Smooth muscle cell (in vitro differentiated cells): ENCODE measurements at regions not wholly inside any gene's neighbourhood (a gene's known extent, or its start where the extent isn't known, plus 50 kb on each side); places are given as distances from the start of the nearest gene placed in this dataset.

ENCODE experiments used
- DNase-seq: peaks from one replicate; lab custom pipeline; 2025; ENCODE audit not compliant: unreplicated experiment; lab: John Stamatoyannopoulos, UW
- H2AFZ ChIP-seq: fragments of 200-600 bp; sonication (generic); 2 replicates; pipeline ENCODE4 v1.6.0; 2016; ENCODE audit warnings: antibody characterized with exemption, low read depth, mild to moderate bottlenecking
- H3F3A ChIP-seq: fragments of 200-600 bp; sonication (generic); 2 replicates; pipeline ENCODE4 v1.6.0; 2017; ENCODE audit warnings: antibody characterized with exemption, low read depth
- H3K27ac ChIP-seq: fragments of 200-600 bp; sonication (generic); 2 replicates; pipeline ENCODE4 v1.5.1; 2016; ENCODE audit warnings: low read depth, mild to moderate bottlenecking
- H3K27me3 ChIP-seq: fragments of 200-600 bp; sonication (generic); 2 replicates; pipeline ENCODE4 v1.6.1; 2016; ENCODE audit warnings: low read depth, mild to moderate bottlenecking
- H3K36me3 ChIP-seq: fragments of 200-600 bp; sonication (generic); 2 replicates; pipeline ENCODE4 v1.5.1; 2016; ENCODE audit warnings: low read depth
- H3K4me1 ChIP-seq: fragments of 200-600 bp; sonication (generic); 2 replicates; pipeline ENCODE4 v1.5.1; 2016; ENCODE audit warnings: low read depth
- H3K4me2 ChIP-seq: fragments of 200-600 bp; sonication (generic); 2 replicates; pipeline ENCODE4 v1.6.0; 2016; ENCODE audit warnings: mild to moderate bottlenecking
- H3K4me3 ChIP-seq: fragments of 200-600 bp; sonication (generic); 2 replicates; pipeline ENCODE4 v1.5.1; 2016; ENCODE audit warnings: mild to moderate bottlenecking
- H3K79me2 ChIP-seq: fragments of 200-600 bp; sonication (generic); 2 replicates; pipeline ENCODE4 v1.6.0; 2016; ENCODE audit warnings: low read depth, mild to moderate bottlenecking
- H3K9ac ChIP-seq: fragments of 200-600 bp; sonication (generic); 2 replicates; pipeline ENCODE4 v1.6.0; 2016; ENCODE audit warnings: low read depth
- H3K9me3 ChIP-seq: fragments of 200-600 bp; sonication (generic); replicated peaks from 2 replicates; pipeline ENCODE4 v1.5.1; 2016; ENCODE audit warnings: low read depth
- H4K20me1 ChIP-seq: fragments of 200-600 bp; sonication (generic); 2 replicates; pipeline ENCODE4 v1.6.0; 2016; ENCODE audit warnings: low read depth
- WGBS: methylation state at CpG from one replicate; pipeline ENCODE4 v1.1.7; 2016; ENCODE audit warnings: low lambda C conversion rate; 5-methylcytosine and 5-hydroxymethylcytosine counted together
- TF ChIP-seq, protein P1 (sequence below): fragments of 200-600 bp; sonication (generic); IDR thresholded peaks from 2 replicates; pipeline ENCODE4 v1.5.1; 2017; ENCODE audit warnings: borderline replicate concordance, mild to moderate bottlenecking, antibody characterized with exemption; ENCODE audit not compliant: insufficient read depth, poor library complexity, severe bottlenecking

DNA sequence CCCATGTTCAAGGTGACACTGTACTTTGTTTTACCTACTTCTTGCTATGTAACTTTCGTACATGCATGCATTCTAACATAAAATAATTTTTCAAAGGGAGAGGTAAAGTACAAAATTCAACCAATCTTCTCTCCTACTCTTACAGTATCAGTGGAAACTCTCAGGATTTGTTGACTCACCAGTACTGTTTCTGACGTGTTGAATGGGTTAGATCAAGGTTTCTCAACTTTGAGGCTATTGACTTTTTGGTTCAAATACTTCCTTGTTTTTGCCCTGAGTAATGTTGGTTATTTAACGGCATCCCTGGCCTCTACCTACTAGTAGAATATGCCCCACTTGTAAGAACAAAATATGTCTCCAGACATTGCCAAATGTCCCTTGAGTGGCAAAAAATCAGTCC is 94.6 kb upstream of the SMAD1 start:
- Histone ChIP-seq H3K9ac (no peak overlapping the region), H3K79me2 (no peaks in the 10 kb centered on the region), H3K4me2 (no peak overlapping the region), H3K27ac (no peak overlapping the region), H4K20me1 (no peaks in the 10 kb centered on the region), H3K4me1 (no peaks in the 10 kb centered on the region), H3K4me3 (no peak overlapping the region), H3K9me3 (peaks cover 2% of the 10 kb centered on the region), H2AFZ (no peak overlapping the region), H3K36me3 (no peaks in the 10 kb centered on the region), H3K27me3 (peaks cover 5% of the 10 kb centered on the region), H3F3A (no peaks in the 10 kb centered on the region)
- DNase-seq: no peak
- TF ChIP-seq, protein P1, sequence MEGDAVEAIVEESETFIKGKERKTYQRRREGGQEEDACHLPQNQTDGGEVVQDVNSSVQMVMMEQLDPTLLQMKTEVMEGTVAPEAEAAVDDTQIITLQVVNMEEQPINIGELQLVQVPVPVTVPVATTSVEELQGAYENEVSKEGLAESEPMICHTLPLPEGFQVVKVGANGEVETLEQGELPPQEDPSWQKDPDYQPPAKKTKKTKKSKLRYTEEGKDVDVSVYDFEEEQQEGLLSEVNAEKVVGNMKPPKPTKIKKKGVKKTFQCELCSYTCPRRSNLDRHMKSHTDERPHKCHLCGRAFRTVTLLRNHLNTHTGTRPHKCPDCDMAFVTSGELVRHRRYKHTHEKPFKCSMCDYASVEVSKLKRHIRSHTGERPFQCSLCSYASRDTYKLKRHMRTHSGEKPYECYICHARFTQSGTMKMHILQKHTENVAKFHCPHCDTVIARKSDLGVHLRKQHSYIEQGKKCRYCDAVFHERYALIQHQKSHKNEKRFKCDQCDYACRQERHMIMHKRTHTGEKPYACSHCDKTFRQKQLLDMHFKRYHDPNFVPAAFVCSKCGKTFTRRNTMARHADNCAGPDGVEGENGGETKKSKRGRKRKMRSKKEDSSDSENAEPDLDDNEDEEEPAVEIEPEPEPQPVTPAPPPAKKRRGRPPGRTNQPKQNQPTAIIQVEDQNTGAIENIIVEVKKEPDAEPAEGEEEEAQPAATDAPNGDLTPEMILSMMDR: no peak
- WGBS: 85% methylated on average over 3 of the region's 3 CpGs

DNA sequence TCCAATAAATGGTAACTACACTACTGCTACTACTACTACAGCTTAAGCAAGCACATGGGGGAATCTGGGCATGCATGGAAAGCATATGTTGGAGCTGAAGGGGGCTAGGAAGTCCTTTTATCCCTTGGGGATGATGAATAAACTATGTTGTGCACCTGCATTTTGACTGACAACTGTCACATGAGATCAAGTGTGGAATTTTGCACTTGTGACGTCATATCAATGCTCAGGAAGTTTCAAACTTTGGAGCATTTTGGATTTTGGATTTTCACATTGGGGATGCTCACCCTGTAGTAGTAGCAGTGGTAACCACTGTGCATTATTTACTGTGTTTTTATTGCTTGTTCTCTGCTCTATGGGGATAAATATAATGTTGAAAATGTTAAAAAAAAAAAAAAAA is 100.5 kb upstream of the SMAD1 start:
- Histone ChIP-seq H4K20me1 (no peaks in the 10 kb centered on the region), H3K4me3 (no peak overlapping the region), H2AFZ (no peak overlapping the region), H3K4me2 (no peak overlapping the region), H3K9ac (no peak overlapping the region), H3K9me3 (peaks cover 2% of the 10 kb centered on the region), H3K79me2 (no peaks in the 10 kb centered on the region), H3K27me3 (peaks cover 5% of the 10 kb centered on the region), H3K36me3 (no peaks in the 10 kb centered on the region), H3F3A (no peaks in the 10 kb centered on the region), H3K4me1 (no peaks in the 10 kb centered on the region), H3K27ac (no peak overlapping the region)
- no peak for DNase-seq
- TF ChIP-seq, protein P1: no peak
- WGBS: 89% methylated on average over 1 of the region's 1 CpG

DNA sequence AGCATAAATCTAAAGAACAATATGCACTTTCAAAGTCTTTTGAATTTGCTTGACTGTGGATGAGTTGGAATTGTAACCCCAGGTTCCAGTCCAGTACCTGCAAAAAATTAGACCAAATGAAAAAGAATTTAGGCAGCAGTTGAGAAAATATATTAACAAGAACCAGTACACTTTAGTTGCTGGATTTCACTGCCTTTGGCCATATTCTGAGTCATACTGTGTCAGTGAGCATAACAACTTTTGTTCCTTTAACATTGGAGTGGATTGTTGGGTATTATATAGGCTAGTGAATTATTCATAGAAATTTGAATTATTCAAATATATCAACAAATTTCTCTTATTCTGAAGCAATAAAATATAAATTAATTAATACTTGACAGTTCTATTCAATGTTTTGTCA is 101.5 kb upstream of the SMAD1 start:
- Histone ChIP-seq H3K9me3 (peaks cover 2% of the 10 kb centered on the region), H3K4me1 (no peaks in the 10 kb centered on the region), H3K27me3 (peaks cover 4% of the 10 kb centered on the region), H3K79me2 (no peaks in the 10 kb centered on the region), H3K27ac (no peak overlapping the region), H3K9ac (no peak overlapping the region), H3K36me3 (no peaks in the 10 kb centered on the region), H2AFZ (no peak overlapping the region), H3K4me2 (no peak overlapping the region), H3K4me3 (no peak overlapping the region), H3F3A (no peaks in the 10 kb centered on the region), H4K20me1 (no peaks in the 10 kb centered on the region)
- DNase-seq: no peak
- TF ChIP-seq, protein P1: no peak

DNA sequence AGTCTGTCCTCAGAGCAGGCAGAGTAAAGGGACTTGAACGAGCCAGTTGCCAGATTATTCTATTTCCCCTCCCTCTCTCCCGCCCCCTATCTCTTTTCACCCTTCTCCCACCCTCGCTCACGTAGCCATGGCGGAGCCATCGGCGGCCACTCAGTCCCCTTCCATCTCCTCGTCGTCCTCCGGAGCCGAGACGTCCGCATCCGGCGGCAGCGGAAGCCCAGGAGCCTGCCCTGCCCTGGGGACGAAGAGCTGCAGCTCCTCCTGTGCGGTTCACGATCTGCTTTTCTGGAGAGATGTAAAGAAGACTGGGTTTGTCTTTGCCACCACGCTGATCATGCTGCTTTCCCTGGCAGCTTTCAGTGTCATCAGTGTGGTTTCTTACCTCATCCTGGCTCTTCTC is 106.2 kb upstream of the SMAD1 start:
- Histone ChIP-seq H3K9me3 (no peaks in the 10 kb centered on the region), H3K4me2 (no peak overlapping the region), H4K20me1 (no peaks in the 10 kb centered on the region), H3K27ac (no peak overlapping the region), H3K9ac (no peak overlapping the region), H3K27me3 (no peaks in the 10 kb centered on the region), H3K4me1 (no peaks in the 10 kb centered on the region), H3F3A (no peaks in the 10 kb centered on the region), H2AFZ (no peak overlapping the region), H3K79me2 (no peaks in the 10 kb centered on the region), H3K36me3 (no peaks in the 10 kb centered on the region), H3K4me3 (no peak overlapping the region)
- 93% methylated on average over 19 of the region's 20 CpGs for WGBS
- TF ChIP-seq, protein P1: no peak
- DNase-seq: no peak
